AG10803 (cell line): ENCODE measurements at regions not wholly inside any gene's neighbourhood (a gene's known extent, or its start where the extent isn't known, plus 50 kb on each side); places are given as distances from the start of the nearest gene placed in this dataset.
A peak's percentile ranks its signal among the peaks of the same experiment; 100 is the strongest.

Experiments
- DNase-seq: peaks from one replicate; pipeline ENCODE4 v3.0.0; 2010; ENCODE audit warnings: low read depth
- H3K4me3 ChIP-seq: 2 replicates; pipeline ENCODE4 v1.5.1; 2011; ENCODE audit warnings: mild to moderate bottlenecking, low read length, control low read depth
- CTCF ChIP-seq: conservative IDR thresholded peaks from 2 replicates; pipeline ENCODE4 v1.5.1; 2011; ENCODE audit warnings: mild to moderate bottlenecking, low read length, control low read depth, inconsistent platforms

- DNase-seq, result no peak
- TF ChIP-seq CTCF, result no peak
- no peak overlapping the region for H3K4me3 ChIP-seq
Observed at GRCh38 chr15:39236375-39236774, 344.5 kb upstream of the THBS1 start.

- no peak overlapping the region for H3K4me3 ChIP-seq
- no peak for DNase-seq
- no peak for TF ChIP-seq CTCF
Observed at GRCh38 chr15:39238443-39238842, 342.4 kb upstream of the THBS1 start.

GRCh38 chr15:39239562-39239961, 341.3 kb upstream of the THBS1 start:
- peak; percentile 74 for DNase-seq
- no peak overlapping the region for H3K4me3 ChIP-seq
- no peak for TF ChIP-seq CTCF

GRCh38 chr15:39242345-39242744, 338.5 kb upstream of the THBS1 start:
- no peak overlapping the region for H3K4me3 ChIP-seq
- DNase-seq, result peak; percentile 96
- no peak for TF ChIP-seq CTCF

GRCh38 chr15:39243396-39243795, 337.5 kb upstream of the THBS1 start:
- no peak for TF ChIP-seq CTCF
- DNase-seq, result peak; percentile 90
- H3K4me3 ChIP-seq, result no peak overlapping the region

- TF ChIP-seq CTCF, result no peak
- no peak for DNase-seq
- no peak overlapping the region for H3K4me3 ChIP-seq
Observed at GRCh38 chr15:39244776-39245175, 336.1 kb upstream of the THBS1 start.

- DNase-seq, result no peak
- no peak overlapping the region for H3K4me3 ChIP-seq
- no peak for TF ChIP-seq CTCF
Observed at GRCh38 chr15:39246523-39246922, 334.4 kb upstream of the THBS1 start.
